GM21526 (cell line): ENCODE measurements at regions not wholly inside any gene's neighbourhood (a gene's known extent, or its start where the extent isn't known, plus 50 kb on each side); places are given as distances from the start of the nearest gene placed in this dataset.
"Not testable (repeated sequence)": the region's sequence is repeated elsewhere in the genome, so short reads cannot be mapped to it uniquely, and the experiment has no call there.

Experiments
- ATAC-seq: cut with Tn5 transposase; IDR thresholded peaks from one replicate; pipeline ENCODE4 v1.9.1; 2021; ENCODE audit warnings: moderate library complexity; ENCODE audit not compliant: unreplicated experiment, low FRiP score

DNA sequence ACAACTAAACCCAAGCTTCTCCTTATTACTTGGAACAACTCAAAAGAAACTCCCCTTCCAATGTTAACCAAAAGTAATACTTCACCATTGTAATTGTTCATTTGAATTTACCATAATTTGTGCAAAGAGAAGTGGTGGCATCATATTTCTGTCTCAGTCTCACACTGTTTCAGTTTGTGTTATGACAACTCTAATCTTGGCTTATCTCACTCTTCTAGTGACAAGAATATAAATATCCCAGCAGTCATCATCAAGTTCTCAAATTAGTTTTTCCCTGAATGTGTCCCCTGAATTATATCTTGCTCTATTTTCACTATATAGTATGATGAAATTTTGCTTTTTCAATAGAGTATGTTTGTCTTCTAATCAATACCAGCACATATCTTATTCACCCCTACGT, 681.4 kb upstream of the PRR20A start:
- no peak for ATAC-seq

DNA sequence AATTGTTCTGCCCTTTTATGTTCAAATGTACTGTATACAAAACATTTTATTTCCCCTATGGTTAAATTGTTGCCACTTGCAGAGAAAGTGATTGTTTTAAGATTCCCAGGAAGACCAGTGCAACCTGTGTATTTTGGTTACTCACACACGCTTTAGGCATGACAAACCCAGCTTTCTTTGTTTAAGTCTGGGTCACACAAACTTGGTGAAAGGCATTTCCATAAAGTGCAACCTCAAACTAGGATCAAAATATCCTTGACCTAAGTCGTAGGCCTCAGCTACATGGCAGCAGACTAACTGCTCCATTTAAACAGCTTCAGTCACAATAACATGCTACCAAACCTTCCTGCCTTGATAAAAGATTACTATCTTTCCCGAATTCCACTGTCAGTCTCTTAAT, 639.0 kb upstream of the PRR20A start:
- no peak for ATAC-seq

DNA sequence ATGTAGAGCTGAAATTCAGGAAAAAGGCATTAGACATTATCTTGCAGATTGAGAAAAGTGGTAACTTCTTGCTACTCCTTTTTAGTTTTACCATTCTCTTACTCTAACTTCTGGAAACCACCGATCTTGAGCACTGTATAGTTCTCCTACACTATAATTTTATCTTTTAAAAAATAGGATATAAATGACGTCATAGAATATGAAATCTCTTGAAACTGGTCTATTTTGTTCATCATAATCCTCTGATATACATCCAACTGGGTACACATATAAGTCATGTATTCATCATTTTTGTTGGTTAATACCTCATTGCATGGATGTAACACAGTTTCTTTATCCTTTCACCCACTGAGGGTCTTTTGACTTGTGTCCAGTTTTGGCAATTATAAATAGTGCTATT, 629.9 kb upstream of the PRR20A start:
- ATAC-seq, result no peak

DNA sequence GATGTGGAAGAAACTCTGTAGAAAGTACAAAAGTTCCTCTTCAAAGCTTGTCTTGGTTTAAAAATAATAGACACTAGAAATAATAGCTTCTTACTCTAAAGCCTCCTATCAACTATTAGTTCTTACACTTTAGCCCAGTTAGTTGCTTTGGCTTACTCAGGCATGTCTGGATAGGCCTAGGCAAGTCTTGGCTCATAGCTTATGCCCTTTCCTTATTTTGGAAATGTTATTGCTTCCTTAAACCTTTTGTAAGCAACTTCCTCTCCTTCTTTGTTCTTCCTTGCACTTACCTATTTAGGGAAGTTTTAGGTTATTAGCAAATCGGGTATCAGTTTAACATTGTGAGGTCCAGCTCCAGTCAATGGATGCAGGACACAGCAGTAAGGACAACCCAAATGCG, 628.4 kb upstream of the PRR20A start:
- ATAC-seq, result not testable (repeated sequence)

DNA sequence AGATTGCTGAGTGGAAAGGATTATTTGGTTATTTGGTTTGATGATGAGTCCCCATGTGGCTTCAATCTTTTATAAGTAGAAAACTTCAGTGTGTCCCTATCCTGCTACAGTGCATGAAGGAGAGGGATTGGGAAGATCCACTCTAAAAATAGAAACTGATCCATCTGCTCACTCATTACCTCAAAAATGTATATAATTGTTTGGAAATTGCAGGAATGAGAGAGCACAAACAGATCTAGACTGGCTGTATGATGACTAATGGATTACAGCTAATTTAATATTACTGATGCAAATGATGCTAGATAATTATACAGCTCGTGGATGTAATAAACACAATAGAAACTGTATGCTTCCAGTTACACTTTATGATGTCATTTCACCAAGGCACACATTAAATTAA, 625.3 kb upstream of the PRR20A start:
- no peak for ATAC-seq

DNA sequence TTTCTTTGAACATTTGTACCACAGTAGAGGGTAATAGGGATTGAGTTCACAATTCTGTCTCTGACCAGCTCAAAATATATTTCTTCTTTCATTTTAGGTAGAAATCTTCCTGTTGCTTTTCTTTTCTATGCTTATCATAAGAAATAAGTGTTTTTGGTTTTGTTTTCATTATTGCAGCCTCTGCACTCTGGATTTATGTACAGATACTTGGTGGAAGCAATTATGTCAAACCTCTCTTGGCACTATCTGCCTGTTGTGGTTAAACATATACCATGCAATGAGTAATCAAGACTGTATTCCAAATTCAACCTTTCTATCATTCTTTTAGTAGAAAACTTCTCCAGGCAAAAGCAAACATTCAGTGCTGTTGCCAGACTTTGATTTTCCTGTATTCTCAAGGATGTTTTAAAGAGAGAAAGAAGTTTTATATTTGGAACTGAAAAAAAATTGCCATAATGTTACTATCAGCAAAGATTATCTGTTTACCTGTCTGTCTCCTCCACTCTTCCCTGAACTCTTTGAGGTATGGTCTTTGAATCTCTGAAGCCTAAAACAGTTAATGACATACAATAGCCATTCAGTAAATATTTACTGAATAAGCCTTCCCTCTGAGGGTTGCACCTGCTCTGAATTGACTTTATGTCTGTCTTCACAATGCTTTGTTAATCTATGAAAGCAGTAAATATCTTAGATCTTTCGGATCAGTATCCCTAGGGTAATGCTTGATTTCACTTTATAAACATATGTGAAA, 612.5 kb upstream of the PRR20A start:
- no peak for ATAC-seq

DNA sequence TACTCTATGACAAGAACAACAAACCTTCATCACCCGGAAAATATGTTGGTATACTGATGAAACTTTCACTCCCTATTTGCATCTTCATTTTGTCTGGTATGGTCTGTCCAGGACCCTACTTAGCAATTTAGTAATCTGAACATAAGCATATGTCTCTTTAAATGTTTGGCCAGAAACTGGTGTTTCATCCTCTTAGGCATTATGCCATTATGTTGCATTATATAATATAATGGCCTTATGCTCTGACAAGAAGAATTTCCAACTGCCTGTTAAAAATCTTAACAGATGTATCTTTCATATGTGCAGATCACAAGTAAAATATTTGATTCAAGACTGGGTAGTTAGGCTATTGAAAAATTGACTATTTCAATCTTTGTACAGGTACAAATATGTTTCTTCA, 610.6 kb upstream of the PRR20A start:
- ATAC-seq, result no peak

DNA sequence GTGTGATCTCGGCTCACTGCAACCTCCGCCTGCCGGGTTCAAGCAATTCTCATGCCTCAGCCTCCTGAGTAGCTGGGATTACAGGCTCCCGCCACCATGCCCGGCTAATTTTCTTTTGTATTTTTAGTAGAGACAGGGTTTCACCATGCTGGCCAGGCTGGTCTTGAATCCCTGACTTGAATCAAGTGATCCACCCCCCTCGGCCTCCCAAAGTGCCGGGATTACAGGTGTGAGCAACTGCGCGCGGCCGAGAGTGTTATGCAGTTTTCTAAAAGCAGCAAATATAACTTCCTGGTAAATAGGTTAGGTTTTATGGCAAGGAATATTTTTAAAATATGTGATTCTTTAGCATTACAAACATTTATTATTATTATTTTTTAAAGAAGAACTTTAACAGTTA, 592.8 kb upstream of the PRR20A start:
- ATAC-seq, result not testable (repeated sequence)

DNA sequence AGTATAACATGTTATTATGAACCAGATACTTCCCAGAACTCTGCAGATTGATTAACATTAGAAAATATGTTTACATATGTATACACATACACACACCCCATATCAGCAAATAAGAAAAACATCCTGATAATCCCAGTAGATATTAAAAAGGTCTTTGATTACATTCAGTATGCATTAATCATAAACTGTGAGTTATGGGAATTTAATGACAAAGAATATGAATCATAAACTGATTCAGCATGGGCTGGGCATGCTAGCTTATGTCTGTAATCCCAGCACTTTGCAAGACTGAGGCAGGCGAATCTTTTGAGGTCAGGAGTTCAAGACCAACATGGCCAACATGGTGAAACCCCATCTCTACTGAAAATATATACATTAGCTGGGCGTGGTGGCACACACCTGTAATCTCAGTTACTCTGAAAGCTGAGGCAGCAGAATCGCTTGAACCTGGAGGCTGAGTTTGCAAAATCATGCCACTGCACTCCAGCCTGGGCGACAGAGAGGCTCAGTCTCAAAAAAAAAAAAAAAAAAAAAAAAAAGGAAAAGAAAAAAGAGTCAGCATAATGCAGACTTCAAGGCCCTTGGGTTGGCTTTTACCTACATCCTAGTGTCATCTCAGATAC, 581.9 kb upstream of the PRR20A start:
- ATAC-seq, result no peak

DNA sequence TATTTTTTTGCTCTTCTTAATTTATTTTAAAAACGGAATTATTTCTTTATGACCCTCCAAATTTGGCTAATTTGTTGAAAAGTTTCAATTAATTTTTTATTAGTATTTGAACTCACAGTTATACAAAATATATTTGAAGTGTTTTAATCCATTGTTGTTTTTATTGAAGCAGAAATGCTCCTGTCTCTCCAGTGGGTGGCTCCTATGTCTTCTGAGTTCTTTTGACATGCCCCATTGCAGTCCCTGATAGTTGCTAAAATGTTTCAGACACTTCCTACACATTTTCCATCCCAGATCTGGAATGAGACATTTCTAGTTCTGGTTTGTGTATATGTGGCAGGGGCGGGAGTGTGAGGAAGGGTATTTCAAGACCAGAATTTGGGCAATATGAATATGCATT, 579.4 kb upstream of the PRR20A start:
- ATAC-seq, result no peak

DNA sequence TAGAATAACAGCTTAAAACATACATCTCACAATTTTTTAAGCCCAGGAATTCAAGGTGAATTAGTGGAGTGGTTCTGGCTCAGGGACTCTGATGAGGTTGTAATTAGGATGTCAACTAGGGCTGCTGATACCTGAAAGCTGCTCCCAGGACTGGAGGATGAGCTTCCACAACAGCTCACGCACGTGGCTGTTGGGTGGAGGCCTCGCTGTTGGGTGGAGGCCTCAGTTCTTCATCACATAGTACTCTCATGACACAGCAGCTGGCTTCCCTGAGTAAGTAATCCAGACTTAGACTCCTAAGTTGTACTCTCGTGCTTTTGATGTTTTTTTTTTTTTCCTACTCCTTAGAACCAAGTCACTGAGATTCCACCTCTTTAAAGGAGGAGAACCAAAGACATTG, 577.1 kb upstream of the PRR20A start:
- no peak for ATAC-seq

DNA sequence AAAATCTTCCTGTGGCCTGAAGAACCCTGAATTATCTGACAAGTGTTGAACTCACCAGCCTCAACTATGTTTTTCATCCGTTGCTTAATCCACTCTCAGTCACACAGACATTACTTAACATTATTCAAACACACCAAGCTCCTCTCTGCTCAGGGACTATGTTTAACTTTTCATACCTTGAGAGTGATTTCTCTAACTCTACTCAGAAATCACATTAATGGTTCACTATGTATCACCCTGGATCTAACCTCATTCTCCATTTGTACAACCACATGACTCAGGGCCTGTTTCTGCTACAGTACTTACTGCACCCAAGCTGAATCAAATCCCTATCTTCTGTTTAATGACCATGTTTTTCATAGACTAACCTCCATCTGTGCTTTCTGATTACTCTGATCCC, 553.7 kb upstream of the PRR20A start:
- ATAC-seq, result no peak

DNA sequence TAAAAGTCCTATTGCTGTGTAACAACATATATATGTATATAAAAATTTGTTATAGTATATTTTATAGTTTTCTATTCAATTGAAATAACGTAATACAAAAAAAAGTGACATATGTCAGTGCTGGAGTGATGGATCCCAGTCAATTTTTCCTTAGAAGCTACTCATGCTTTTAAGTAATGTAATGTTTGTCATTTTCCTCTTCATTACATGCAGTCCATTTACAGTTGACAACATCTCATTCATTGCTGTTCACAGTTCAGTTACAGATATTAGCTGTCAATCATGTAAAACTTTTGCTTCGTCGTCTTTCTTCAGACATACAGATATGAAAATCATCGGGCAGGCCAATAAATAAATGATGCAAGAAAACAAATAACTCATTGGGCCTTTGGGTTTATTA, 525.1 kb upstream of the PRR20A start:
- no peak for ATAC-seq

DNA sequence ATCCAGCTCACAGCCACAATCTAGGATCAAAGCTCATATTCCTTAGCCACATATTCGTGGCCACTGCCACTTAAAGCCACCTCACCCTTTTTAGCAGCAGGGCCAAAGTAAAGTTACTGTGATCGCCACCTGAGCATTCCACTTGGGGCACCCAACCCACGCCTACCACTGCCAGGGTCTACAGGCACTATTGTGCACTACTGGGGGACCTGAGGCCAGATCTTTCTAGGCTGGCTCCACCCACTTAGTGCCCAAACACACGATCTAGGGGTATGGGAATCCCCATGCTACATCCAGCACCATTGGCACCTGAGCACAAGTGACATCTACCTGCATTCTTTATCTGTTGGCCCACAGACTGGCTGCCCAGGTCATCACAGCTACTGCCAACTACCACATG, 517.9 kb upstream of the PRR20A start:
- no peak for ATAC-seq

DNA sequence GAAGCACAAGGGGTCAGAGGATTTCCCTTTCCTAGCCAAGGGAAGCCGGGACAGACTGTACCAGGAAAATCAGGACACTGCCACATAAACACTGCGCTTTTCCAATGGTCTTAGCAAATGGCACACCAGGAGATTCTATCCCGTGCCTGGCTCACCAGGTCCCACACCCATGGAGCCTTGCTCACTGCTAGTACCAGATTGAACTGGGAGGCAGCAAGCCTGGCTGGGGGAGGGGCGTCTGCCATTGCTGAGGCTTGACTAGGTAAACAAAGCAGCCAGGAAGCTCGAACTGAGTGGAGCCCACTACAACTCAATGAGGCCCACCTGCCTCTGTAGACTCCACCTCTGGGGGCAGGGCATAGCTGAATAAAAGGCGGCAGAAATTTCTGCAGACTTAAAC, 511.8 kb upstream of the PRR20A start:
- not testable (repeated sequence) for ATAC-seq

DNA sequence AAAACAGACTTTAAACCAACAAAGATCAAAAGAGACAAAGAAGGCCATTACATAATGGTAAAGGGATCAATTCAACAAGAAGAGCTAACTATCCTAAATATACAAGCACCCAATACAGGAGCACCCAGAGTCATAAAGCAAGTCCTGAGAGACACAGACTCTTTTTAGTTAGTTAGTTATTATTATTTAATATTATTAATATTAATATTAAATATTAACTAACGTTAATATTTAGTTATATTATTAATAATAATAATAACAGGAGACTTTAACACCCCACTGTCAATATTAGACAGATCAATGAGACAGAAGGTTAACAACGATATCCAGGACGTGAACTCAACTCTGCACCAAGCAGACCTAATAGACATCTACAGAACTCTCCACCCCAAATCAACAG, 509.7 kb upstream of the PRR20A start:
- not testable (repeated sequence) for ATAC-seq

DNA sequence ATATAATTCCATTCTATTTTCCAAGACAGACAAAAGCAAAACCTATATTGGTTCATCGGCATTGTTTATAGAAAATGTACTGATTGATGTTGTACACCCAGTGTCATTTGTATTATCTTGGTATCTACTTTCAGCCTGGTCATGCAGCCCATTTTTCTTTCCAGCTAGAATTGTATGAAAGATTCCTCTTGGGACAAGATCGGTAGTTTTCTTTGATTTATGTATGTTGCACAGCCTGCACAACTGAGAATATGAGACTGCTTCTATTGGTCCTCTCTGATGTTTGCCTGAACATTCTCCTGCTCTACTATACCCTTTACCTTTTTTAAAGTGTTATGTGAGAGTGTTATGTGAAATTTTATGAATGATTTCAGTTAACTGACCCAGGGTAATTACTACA, 487.7 kb upstream of the PRR20A start:
- ATAC-seq, result no peak

DNA sequence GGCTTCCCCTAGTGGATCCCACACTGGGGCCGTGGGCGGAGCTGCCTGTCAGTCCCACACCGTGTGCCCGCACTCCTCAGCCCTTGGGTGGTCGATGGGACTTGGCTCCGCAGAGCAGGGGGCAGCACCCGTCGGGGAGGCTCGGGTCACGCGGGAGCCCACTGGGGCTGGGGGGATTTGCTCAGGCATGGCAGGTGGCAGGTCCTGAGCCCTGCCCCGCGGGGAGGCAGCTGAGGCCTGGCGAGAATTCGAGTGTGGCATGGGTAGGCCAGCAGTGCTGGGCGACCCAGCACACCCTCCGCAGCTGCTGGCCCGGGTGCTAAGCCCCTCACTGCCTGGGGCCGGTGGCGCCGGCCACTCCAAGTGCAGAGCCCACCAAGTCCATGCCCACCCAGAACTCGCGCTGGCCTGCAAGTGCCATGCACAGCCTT, 481.7 kb upstream of the PRR20A start:
- no peak for ATAC-seq

DNA sequence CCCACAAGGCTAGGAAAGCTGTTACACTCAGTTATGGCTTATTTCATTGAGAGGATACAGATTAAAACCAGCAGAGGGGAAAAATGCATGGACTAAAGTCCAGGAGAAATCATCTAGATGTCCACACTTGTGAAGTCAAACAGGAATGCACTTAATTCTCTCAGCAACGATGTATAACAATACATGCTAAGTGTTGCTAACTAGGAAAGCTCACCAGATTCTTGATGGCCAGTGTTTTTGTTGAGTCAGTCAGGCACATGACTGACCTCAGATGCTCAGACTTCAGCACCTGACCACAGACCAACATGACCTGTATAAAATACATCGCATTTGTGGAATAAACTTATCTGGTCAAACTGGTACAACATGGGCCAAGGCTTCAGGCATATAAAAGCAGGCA, 470.2 kb upstream of the PRR20A start:
- ATAC-seq, result no peak

DNA sequence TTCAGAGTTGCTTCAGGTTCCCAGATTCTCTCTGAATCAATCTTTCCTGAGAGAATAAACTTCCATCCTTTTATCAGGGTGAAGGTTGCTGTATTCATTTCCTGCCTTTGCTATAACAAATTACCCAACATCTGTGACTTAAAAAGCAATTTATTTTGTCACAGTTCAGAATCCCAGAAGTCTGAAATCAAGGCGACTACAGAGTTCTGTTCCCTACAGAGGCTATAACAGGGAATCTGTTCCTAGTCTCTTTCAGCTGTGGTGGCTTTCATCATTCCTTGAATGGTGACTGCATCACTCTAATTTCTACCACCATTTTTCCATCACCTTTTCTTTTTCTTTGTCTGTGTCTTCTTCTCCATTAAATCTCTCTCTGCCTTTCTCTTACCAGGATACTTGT, 459.3 kb upstream of the PRR20A start:
- ATAC-seq, result no peak

DNA sequence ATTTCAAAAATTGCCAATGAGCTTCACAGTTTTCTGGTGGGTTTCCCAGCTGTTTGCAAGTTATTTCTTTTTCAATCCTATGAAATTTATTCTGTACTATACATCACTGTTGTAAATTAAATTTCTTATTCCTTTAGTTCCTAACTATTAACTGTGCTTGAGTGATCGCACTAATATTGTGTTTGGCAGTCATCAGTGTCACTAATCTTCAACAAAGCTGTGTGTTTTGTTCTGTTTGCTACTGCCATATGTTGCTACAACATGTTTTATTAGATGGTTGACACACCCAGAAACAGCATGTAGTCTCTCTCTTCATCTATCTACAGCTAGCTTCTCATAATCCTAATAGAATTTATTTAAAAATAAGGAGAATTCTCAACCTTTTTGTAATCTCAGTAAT, 453.6 kb upstream of the PRR20A start:
- ATAC-seq, result no peak

DNA sequence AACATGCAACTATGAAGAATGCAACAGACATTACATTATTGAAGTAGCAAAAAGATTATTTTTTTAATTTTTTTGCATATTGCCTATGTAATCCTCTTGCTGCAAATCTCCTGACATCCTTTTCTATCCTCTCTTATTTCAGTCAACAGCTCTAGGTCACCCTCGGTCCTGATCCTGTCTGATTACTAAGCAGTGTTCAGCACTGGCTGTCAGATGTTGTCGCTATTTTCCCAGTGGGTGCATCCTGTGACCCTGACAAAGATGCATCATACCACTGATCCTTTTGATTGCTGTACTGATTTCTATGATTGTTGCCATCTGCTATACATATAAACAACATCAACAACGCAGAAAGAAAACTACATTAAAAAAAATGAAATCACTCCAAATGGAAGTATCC, 443.7 kb upstream of the PRR20A start:
- no peak for ATAC-seq
